Caco-2 (cell line): ENCODE measurements at regions not wholly inside any gene's neighbourhood (a gene's known extent, or its start where the extent isn't known, plus 50 kb on each side); places are given as distances from the start of the nearest gene placed in this dataset.

Source experiments
- BruUV-seq: library from RNA; stranded (reverse); fragments of 400-500 nt; replicated peaks from 2 replicates; lab custom pipeline; 2021; lab: Mats Ljungman, UMichigan
- CTCF ChIA-PET: fragments of 300-600 bp; sonication (Branson Sonifier 250); formaldehyde crosslinking; loops from one replicate; lab custom pipeline; 2022; ENCODE audit warnings: antibody characterized with exemption; lab: Charles Lee
- POLR2A ChIA-PET: fragments of 300-600 bp; sonication (Branson Sonifier 250); formaldehyde crosslinking; loops from one replicate; lab custom pipeline; 2022; ENCODE audit warnings: antibody characterized with exemption; lab: Charles Lee
- DNase-seq, 2 experiments: peaks; one replicate each; pipeline versions ENCODE4 v3.0.0 to v3.0.0-alpha.2; 2020 to 2022
- H3K27me3 ChIP-seq: replicated peaks from 2 replicates; pipeline ENCODE4 v1.6.0; 2011; ENCODE audit warnings: low read length; ENCODE audit not compliant: control insufficient read depth, insufficient read depth
- H3K36me3 ChIP-seq: 2 replicates; pipeline ENCODE4 v1.5.1; 2011; ENCODE audit warnings: low read length; ENCODE audit not compliant: control insufficient read depth, insufficient read depth
- H3K4me1 ChIP-seq: fragments of 250-450 bp; sonication (Bioruptor Pico); 2 replicates; pipeline ENCODE4 v1.5.1; 2020; ENCODE audit warnings: mild to moderate bottlenecking
- H3K4me3 ChIP-seq: 2 replicates; pipeline ENCODE4 v1.5.1; 2011; ENCODE audit warnings: low read depth, mild to moderate bottlenecking, control low read depth, low read length
- H3K9me3 ChIP-seq: fragments of 250-450 bp; sonication (Bioruptor Pico); 2 replicates; pipeline ENCODE4 v1.5.1; 2020; ENCODE audit warnings: mild to moderate bottlenecking, moderate library complexity
- H3K27ac Mint-ChIP-seq: one replicate; pipeline ENCODE4 v1.8.0; 2022; ENCODE audit warnings: mixed read lengths; ENCODE audit not compliant: unreplicated experiment
- H3K27me3 Mint-ChIP-seq: one replicate; pipeline ENCODE4 v1.8.0; 2022; ENCODE audit warnings: mixed read lengths; ENCODE audit not compliant: insufficient read depth, unreplicated experiment
- H3K36me3 Mint-ChIP-seq: one replicate; pipeline ENCODE4 v1.8.0; 2022; ENCODE audit warnings: mild to moderate bottlenecking, mixed read lengths; ENCODE audit not compliant: insufficient read depth, unreplicated experiment
- H3K4me1 Mint-ChIP-seq: one replicate; pipeline ENCODE4 v1.8.0; 2022; ENCODE audit warnings: low read depth, mixed read lengths; ENCODE audit not compliant: unreplicated experiment
- H3K4me3 Mint-ChIP-seq: one replicate; pipeline ENCODE4 v1.8.0; 2022; ENCODE audit warnings: mild to moderate bottlenecking, moderate library complexity, mixed read lengths; ENCODE audit not compliant: unreplicated experiment
- H3K9me3 Mint-ChIP-seq: one replicate; pipeline ENCODE4 v1.8.0; 2022; ENCODE audit warnings: mixed read lengths; ENCODE audit not compliant: unreplicated experiment
- intact Hi-C: fragments of 100-400 bp; cut with micrococcal nuclease; formaldehyde crosslinking; loops from one replicate; pipeline ENCODE4 v1.10.0; 2022; ENCODE audit not compliant: unreplicated experiment
- TF ChIP-seq, protein P1 (sequence below), 2 experiments: fragments of 200-600 bp in 1 of 2; IDR thresholded peaks; 1 replicate in 1 of 2; 2 replicates in 1 of 2; pipeline versions ENCODE4 v1.5.1 to v1.8.0; 2011 to 2022; ENCODE audit warnings: antibody characterized with exemption in 1 of 2, control low read depth in 1 of 2, inconsistent platforms in 1 of 2, low read depth in 1 of 2, low read length in 1 of 2, mild to moderate bottlenecking in 1 of 2, moderate library complexity in 1 of 2; ENCODE audit not compliant: insufficient read depth in 1 of 2, severe bottlenecking in 1 of 2, unreplicated experiment in 1 of 2

DNA sequence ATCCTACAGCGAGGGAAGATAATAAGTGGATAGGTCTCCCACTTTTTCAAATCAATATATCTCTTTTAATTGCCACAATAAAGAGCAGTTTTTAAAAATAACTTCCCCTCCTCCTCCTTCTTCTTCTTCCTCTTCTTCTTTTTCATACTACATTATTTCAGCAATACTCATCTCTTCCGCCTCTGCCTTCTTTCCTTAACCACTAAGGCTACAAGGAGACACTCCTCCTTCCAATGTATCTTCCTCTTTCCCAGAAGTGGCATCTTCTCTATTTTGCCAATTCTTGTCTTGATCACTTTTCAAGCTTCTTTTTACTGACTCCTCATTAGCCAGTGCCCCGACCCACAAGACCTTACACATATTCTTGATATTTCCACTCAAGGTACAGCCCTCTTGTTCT, 546.6 kb upstream of the CHAC2 start:
- Histone ChIP-seq H3K36me3 (no peaks in the 10 kb centered on the region), H3K4me3 (no peak overlapping the region), H3K27me3 (no peaks in the 10 kb centered on the region), H3K4me1 (peaks cover 6% of the 10 kb centered on the region; the same call in 1 of the 2 replicates), H3K9me3 (no peaks in the 10 kb centered on the region)
- no peak overlapping the region for H3K27ac Mint-ChIP-seq
- BruUV-seq = no TSS peak
- intact Hi-C loops = no loop called here
- H3K4me1 Mint-ChIP-seq = no peaks in the 10 kb centered on the region
- H3K9me3 Mint-ChIP-seq = peaks cover 6% of the 10 kb centered on the region
- no peak overlapping the region for H3K4me3 Mint-ChIP-seq
- H3K36me3 Mint-ChIP-seq = no peaks in the 10 kb centered on the region
- no peak for DNase-seq
- ChIA-PET POLR2A (no interaction called here), CTCF (no interaction called here)
- TF ChIP-seq, protein P1, sequence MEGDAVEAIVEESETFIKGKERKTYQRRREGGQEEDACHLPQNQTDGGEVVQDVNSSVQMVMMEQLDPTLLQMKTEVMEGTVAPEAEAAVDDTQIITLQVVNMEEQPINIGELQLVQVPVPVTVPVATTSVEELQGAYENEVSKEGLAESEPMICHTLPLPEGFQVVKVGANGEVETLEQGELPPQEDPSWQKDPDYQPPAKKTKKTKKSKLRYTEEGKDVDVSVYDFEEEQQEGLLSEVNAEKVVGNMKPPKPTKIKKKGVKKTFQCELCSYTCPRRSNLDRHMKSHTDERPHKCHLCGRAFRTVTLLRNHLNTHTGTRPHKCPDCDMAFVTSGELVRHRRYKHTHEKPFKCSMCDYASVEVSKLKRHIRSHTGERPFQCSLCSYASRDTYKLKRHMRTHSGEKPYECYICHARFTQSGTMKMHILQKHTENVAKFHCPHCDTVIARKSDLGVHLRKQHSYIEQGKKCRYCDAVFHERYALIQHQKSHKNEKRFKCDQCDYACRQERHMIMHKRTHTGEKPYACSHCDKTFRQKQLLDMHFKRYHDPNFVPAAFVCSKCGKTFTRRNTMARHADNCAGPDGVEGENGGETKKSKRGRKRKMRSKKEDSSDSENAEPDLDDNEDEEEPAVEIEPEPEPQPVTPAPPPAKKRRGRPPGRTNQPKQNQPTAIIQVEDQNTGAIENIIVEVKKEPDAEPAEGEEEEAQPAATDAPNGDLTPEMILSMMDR (IDR thresholded peaks at IDR 0.05; ENCODE audit: insufficient read depth in 1 of 2, low read depth in 1 of 2, low read length in 1 of 2, severe bottlenecking in 1 of 2, unreplicated experiment in 1 of 2) = no peak
- peaks cover 7% of the 10 kb centered on the region for H3K27me3 Mint-ChIP-seq

DNA sequence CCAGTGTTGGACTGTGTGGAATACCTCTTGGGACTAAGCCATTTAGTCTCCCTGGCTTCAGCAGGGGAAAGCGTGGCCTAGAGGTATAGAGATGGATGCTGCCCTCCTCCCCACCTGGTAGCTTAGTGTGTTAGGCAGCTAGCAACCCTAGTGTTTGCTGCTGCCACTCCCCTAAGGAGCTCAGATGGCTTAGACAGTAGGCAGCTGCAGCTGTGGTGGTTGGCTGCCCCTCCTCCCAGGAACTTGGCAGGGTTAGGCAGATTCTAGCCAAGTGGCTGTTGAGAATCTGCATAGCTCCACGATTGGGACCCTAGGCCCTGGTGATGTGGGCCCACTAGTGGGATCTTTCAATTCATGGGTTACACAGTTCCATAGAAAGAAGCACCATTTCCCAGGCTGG, 550.4 kb upstream of the CHAC2 start:
- H3K4me1 ChIP-seq = peaks cover 6% of the 10 kb centered on the region; the same call in 1 of the 2 replicates
- peaks cover 5% of the 10 kb centered on the region for H3K27me3 Mint-ChIP-seq
- POLR2A ChIA-PET = no interaction called here

GRCh38 chr2:53216805-53217204, 550.8 kb upstream of the CHAC2 start:
- no peaks in the 10 kb centered on the region for H3K36me3 Mint-ChIP-seq
- Histone ChIP-seq H3K36me3 (no peaks in the 10 kb centered on the region), H3K4me1 (peaks cover 6% of the 10 kb centered on the region; the same call in 1 of the 2 replicates), H3K9me3 (no peaks in the 10 kb centered on the region), H3K4me3 (no peak overlapping the region), H3K27me3 (no peaks in the 10 kb centered on the region)
- BruUV-seq = no TSS peak
- DNase-seq = peak in 1 of 2 experiments; percentile 4
- POLR2A ChIA-PET = no interaction called here
- TF ChIP-seq, protein P1 (IDR thresholded peaks at IDR 0.05; ENCODE audit: insufficient read depth in 1 of 2, low read depth in 1 of 2, low read length in 1 of 2, severe bottlenecking in 1 of 2, unreplicated experiment in 1 of 2) = no peak
- no peak overlapping the region for H3K27ac Mint-ChIP-seq
- H3K9me3 Mint-ChIP-seq = peaks cover 27% of the 10 kb centered on the region
- H3K27me3 Mint-ChIP-seq = peaks cover 3% of the 10 kb centered on the region
- H3K4me3 Mint-ChIP-seq = no peak overlapping the region
- intact Hi-C loops = no loop called here
- no peaks in the 10 kb centered on the region for H3K4me1 Mint-ChIP-seq
- CTCF ChIA-PET = no interaction called here

More for the DNA sequence above, 550.4 kb upstream of the CHAC2 start:
- intact Hi-C loops = no loop called here
- Histone ChIP-seq H3K9me3 (no peaks in the 10 kb centered on the region), H3K27me3 (no peaks in the 10 kb centered on the region), H3K36me3 (no peaks in the 10 kb centered on the region), H3K4me3 (no peak overlapping the region)
- BruUV-seq = no TSS peak
- no peaks in the 10 kb centered on the region for H3K36me3 Mint-ChIP-seq
- TF ChIP-seq, protein P1 (IDR thresholded peaks at IDR 0.05; ENCODE audit: insufficient read depth in 1 of 2, low read depth in 1 of 2, low read length in 1 of 2, severe bottlenecking in 1 of 2, unreplicated experiment in 1 of 2) = no peak
- H3K27ac Mint-ChIP-seq = no peak overlapping the region
- peaks cover 27% of the 10 kb centered on the region for H3K9me3 Mint-ChIP-seq
- no peak for DNase-seq
- no peaks in the 10 kb centered on the region for H3K4me1 Mint-ChIP-seq
- H3K4me3 Mint-ChIP-seq = no peak overlapping the region
- CTCF ChIA-PET = no interaction called here
